HG02970 (cell line): ENCODE measurements at regions not wholly inside any gene's neighbourhood (a gene's known extent, or its start where the extent isn't known, plus 50 kb on each side); places are given as distances from the start of the nearest gene placed in this dataset.
"Not testable (repeated sequence)": the region's sequence is repeated elsewhere in the genome, so short reads cannot be mapped to it uniquely, and the experiment has no call there.

Source experiments
- ATAC-seq: cut with Tn5 transposase; IDR thresholded peaks from one replicate; pipeline ENCODE4 v1.9.1; 2021; ENCODE audit warnings: mild to moderate bottlenecking, moderate library complexity, moderate number of reproducible peaks; ENCODE audit not compliant: unreplicated experiment, low FRiP score

DNA sequence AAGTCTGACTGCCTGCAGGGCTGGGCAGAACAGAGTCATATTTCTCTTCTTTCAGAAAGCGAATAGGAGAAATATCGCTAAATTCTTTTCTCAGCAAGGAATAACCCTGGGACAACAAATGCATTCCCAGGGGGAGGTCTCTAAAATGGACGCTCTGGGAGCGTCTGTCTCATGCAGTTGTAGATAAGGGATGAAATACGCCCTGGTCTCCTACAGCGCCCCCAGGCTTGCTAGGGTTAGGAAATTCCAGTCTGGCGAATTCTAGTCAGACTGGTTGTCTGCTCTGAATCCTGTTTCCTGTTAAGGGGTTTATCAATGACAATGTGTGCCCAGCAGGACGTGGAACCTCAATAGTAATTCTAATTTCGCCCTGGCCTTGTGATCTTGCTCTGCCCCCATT lies 1214.1 kb downstream of the DIAPH3 start:
- no peak for ATAC-seq

DNA sequence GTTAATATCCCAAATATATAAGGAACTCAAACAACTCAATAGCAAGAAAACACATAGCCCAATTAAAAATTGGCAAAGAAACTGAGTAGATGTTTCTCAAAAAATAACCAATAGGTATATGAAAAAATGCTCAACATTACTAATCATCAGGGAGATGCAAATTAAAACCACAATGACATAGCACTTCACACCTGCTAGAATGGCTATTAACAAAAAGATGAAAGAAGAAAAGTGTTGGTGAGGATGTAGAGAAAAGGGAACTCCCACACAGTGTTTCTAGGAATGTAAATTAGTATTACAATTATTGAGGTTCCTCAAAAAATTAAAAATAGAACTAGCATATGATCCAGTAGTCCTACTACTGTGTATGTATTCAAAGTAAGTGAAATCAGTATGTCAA lies 1212.8 kb downstream of the DIAPH3 start:
- ATAC-seq: no peak

DNA sequence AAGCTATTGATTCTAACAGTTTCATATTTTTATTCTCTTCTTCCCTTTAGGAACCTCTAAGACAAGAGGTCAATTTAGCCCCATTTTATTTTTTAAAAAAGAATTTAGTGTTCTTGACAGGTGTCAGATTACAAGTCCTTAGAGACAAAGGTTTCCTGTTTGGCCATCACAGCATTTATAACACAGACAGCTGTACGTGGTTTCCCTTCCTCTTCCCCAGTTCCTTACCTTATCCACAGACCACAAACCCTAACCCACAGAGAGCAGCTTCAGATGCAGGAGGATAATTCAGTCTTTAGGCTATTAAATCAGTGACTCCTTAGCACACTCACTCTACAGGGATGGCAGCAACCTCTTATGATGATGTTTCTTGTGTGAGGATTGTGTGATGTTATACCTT lies 1210.1 kb downstream of the DIAPH3 start:
- ATAC-seq: peak; percentile 86

DNA sequence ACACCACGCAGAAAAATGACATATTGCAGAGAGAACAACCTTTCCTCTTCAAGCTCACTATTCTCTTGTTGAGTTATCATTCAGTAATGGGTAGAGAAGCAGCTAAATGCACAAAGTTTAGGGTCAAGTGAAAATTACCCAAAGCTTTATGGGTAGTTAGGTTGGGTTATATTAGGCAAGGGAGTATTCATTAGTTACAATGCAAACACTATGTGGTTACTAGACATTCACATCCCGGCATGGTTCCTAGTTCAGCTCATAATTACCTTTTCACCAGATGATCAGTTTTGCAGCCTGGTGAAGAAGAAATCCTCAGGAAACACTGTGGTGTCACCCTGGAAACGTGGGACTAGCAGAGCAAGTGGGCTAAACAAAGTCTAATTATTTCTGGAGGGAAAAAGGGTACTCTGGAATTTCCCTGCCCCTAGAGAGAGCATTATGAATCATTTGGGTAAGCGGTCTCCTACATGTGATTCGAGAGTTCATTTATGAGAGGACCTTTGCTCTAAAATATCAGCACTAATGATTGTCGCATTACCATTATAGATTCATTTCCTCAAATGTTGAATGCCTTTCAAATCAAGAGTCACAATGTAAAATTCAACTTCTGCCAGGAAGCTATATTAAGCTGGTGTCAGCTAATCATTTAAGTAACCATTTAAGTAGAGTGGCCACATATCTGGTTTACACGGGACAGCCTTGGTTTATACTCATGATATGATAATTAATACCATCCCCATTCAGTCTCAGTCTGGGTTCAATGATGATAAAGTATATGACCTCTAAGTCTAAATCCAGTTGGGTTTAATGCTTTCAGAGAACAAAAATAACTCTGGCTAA lies 1208.0 kb downstream of the DIAPH3 start:
- no peak for ATAC-seq

DNA sequence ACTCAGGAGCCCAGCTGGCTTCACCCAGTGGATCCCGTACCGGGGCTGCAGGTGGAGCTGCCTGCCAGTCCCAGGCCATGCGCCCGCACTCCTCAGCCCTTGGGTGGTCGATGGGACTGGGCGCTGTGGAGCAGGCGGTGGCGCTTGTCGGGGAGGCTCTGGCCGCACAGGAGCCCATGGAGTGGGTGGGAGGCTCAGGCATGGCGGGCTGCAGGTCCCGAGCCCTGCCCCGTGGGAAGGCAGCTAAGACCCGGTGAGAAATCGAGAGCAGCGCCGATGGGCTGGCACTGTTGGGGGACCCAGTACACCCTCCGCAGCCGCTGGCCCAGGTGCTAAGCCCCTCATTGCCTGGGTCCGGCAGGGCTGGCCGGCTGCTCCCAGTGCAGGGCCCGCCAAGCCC lies 1205.6 kb downstream of the DIAPH3 start:
- ATAC-seq: not testable (repeated sequence)

DNA sequence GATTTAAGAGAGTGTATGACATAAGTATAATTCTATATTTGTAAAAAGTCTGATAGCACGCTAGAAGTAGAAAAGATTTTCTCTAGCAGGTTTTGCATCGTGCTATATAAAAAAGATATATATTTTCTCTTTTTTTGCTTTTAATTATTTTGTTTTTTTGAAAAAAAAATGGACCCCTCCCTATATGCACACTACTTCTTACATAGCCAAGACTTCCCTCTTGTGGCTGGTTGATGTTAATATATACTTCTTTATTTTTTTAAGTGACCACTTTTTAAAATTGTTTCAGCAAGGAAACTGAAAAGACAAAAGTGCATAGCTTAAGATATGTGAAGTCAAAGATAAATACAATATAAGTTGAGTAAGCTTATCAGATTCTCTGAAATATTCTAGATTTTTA lies 1202.8 kb downstream of the DIAPH3 start:
- ATAC-seq: no peak

DNA sequence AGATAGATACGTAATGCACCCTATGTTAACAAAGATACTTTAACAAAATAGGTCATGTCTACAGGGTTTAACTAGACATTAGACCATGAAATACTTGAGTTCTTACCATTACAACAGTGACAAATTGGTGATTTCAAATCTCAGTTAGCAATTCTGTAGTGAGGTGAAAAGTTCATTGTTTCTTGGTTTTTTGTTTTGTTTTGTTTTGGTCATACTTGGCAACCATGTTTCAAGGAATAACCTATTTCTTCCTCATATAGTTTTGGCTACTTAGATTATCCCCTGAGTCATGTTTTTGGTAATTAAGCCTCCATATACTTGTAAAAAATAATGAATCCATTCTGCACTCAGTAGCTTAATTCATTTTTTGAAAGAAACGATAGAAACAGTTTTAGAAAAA lies 1200.4 kb downstream of the DIAPH3 start:
- ATAC-seq: no peak

DNA sequence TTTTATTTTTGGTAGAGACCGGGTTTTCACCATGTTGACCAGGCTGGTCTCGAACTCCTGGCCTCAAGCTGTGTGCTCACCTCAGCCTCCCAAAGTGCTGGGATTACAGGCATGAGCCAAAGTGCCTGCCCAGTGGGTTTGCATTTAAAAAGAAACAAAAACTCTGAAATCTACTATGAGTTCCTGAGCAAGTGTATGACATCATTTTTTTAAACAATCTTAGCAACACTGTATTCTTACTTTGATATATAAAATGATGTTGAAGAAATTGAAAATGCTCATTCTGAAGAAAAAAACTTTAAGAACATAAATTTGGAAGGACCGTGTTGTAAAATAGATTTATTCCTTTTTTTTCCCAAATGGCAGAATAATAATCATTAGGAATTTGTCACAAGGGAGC lies 1199.7 kb downstream of the DIAPH3 start:
- ATAC-seq: no peak

DNA sequence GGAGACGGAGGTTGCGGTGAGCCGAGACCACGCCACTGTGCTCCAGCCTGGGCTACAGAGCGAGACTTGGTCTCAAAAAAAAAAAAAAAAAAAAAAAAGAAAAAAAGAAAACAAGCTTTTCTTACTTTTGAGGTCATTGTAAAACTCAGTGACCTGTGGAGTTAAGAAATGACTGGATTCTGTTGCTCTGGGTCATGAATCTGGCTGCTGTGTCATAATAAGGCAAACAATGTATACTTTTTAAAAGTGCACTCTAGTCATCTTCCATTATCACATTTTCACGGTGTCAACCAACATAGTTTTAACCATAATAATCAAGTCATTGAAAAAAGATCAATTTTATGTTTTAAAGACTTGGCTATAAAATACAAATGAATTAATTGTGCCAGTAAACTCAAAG lies 1186.6 kb downstream of the DIAPH3 start:
- ATAC-seq: no peak

DNA sequence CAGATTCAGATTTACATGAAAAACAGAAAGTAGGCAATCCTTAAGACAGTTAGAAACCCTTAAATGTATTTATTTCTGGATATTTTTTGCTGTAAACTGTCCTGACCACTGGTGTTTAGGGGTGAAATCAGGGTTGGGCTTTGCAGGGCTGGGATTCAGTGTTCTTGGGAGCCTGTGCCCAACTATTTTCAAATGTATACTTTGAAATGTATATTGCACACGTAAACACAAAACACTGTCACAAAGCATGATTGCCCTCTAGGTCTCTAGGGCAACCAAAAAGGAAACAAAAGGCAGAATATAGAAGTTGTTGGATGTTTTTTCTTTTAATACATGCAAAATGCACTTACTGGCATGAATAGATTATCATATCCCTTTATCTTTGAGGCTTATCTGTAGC lies 1185.4 kb downstream of the DIAPH3 start:
- no peak for ATAC-seq

DNA sequence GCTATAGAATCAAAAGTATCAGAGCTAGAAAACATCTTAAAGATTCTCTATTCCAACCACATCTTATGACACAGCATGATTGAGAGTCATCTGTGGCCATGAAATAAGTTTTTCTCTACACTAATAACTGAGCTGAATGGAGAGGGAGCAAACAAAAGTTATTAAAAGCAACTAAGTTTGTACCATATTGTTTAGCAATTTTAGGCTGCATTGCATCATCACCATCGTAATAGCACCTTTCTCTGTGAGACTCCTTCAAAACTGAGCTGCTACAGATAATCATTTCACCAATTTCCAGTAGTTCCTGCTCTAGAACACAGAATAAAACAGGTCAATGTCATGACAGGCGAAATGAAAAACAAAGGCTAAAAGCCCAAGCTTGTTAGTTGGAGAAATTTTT lies 1183.9 kb downstream of the DIAPH3 start:
- no peak for ATAC-seq

DNA sequence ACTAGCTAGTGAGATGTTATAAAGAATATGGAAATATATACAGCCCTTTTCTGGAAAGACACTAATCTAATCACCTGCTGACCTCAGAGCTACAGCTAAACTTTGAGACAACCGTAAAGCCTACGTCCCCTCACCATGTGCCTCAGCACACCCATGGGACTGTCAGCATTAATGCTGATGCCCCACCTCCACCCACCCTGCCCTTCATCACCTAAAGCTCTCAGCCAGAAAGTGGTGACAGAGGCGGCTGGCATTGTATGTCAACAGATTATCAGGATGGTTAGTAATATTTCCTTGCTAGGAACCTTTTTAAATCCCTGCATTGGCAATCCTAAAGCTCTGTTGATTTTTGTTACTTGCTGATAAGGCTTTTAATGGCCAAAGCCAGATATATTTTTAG lies 1177.9 kb downstream of the DIAPH3 start:
- no peak for ATAC-seq

DNA sequence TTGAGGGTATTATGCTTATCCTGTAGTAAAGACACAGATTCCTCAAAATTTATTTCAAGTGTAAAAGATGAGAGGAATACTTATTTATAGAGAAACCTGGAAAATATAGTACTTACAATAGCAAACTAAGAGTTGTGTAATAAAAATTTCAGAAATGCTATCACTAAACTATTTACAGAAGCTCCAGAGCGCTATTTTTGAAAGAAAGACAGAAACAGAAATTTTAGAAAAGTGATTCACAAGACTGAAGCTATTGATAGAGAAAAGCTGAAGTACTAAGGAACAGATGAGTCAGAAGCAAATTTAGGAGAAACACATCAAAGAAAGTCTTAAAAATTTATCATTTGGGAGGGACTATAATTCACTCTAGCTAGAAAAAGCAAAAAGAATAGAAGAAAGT lies 1174.2 kb downstream of the DIAPH3 start:
- no peak for ATAC-seq

DNA sequence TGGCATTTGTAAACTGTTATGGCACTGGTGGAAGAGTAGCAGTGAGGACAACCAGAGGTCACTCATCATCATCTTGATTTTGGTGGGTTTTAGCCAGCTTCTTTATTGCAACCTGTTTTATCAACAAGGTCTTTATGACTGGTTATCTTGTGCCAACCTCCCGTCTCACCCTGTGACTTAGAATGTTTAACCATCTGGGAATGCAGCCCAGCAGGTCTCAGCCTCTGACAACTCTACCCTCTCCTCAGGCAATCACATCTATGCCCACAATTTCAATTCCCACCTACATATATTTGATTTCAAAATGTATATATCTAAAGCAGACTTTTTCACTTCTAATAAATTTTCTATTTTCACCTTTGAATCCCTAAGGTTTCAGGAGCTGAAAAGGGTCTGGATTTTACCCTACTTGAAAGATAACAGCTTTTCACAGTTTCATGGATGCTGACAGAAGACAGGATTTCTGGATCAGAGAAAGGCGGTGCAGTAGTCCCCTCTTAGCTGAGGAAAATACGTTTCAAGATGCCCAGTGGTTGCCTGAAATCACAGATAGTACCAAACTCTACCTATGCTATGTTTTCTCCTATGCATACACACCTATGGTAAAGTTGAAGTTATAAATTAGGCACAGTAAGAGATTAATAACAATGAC lies 1171.8 kb downstream of the DIAPH3 start:
- no peak for ATAC-seq

DNA sequence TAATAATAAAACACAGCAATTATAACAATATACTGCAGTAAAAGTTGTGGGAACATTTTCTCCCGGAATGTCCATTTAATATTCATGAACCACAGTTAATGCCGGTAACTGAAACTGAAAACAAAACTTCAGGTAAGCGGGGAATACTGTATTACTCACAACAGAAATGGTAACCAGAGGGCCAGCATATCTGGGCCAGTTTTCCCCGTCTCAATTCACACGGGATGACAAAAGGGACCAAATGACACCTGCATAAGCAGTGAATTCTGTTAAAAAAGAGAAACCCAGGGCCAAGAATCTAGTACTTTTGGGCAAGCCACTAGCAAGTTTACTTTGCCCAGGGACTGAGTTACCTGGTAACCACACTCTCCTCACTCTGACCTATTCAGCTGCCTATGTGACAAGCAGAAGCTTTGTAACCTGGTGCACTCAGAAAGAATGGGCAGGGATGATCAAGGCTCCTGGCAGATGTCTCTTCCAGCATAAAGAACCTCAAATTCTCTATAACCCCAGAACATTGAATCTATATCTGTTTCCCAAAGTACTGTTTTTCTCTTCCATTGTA lies 1171.2 kb downstream of the DIAPH3 start:
- no peak for ATAC-seq

DNA sequence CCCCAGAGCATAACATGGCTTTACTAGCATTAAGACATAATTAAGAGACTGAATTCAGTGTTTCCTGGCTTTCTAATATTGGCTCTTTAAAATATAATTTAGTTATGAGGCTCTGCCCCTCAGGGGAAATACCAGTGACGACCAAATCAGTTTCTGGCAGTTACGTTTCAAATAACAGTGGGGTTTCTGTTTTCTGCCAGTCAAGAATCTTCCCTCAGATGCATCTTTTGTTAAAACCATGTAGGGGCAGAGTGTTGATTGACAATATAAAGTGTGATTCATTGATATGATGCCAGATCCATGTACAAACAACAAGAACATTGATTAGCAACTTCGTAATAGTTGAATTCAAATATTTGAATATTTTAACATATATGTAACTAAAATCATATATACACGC lies 1169.7 kb downstream of the DIAPH3 start:
- no peak for ATAC-seq

DNA sequence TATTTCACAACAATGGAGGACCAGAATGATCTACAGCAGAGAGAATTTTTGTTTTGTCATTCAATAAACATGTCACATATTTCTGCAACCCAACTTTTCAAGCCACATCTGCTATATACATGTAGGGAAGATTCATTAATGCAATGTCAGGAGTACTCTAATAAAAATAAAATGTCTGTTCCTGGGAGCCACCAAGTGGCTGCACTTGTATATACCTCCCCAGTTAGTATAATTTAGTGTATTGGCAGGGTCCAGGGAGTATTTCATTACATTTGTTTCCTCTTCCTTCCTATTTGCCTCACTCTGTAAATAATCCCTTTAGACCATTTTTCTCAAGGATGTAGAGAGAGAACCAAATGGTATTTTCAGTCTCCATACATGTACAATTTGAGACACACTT lies 1169.0 kb downstream of the DIAPH3 start:
- ATAC-seq: no peak

DNA sequence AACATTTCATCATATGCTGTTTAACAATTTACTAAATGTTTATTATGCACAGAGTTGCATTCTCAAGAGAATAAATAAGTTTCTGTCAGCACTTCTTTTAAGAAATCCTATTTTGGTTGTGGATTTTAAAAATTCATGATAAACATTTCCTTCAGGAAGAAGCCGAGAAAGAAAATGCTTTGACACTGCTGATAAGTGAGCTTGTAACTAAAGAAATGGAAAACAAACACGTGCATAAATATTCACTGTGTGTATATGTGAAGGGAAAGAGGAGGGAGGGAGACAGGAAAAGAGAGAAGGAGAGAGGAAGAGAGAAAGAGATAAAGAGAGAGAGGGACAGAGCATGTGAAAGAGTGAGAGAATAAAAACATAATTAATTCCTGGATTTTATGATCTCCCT lies 1165.0 kb downstream of the DIAPH3 start:
- ATAC-seq: no peak

DNA sequence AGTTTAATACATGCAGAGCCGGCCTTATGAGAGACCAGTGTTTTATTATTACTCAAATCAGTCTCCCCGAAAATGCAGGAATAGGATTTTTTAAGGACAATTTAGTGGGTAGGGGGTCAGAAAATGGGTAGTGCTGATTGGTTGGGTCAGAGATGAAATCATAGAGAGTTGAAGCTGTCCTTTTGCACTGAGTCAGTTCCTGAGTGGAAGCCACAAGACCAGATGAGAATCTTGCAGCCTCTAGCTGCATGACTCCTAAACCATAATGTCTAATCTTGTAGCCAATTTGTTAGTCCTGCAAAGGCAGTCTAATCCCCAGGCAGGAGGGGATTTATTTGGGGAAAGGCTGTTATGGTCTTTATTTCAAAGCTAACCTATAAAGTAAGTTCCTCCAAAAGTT lies 1163.9 kb downstream of the DIAPH3 start:
- ATAC-seq: no peak

DNA sequence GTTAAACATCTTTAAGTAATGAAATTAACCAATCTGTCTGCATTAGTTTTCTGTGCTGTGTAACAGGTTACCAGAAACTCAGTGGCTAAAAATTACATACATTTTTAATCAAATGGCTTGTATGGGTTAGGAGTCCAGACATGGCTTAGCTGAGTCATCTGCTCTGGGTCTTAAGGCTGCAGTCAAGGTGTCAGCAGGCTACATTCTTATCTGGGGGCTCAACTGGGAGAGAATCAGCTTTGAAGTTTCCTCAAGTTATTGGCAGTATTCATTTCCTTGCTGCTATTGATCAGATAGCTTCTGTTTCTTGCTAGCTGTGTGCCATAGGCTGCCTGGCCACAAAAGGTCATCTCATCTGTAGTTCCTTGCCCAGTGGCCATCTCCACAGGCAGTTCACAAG lies 1163.0 kb downstream of the DIAPH3 start:
- no peak for ATAC-seq

DNA sequence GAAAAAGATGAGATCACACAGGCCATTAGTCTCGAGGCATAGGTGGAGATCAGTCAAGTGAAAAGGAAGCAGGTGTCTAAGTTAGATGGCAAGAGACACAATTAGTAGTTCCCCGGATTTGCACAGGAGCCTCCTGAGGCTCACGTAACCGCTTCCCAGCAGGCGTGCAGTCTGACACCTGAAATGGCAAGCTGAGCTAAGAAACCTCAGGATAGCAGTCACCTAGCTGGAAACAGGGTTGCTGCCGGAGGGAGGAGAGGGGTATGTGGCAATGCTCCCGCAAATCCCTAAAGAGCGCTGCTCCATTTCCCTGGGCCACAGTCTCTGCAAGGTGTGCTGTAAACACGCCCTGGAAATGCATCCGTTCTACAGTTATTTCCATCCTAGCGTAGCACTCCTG lies 1151.0 kb downstream of the DIAPH3 start:
- ATAC-seq: no peak

DNA sequence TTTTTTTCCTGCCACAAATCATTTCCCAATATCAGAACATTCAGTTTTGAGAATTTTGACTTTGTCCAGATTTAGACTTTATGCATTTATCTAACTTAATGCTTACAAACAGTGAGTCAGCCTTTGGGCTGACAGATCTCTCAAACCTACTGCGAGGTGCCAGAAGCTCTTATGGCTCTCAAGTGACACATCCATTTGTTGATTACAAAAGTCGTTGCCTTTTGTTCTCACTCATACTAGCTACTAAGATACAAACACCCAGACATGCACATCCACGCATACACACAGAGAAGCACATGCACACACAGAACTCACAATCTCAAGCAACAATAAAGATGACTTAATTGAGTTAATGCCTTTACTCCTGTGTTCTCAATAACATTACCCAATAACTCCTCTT lies 1147.5 kb downstream of the DIAPH3 start:
- no peak for ATAC-seq
